ENCODE measurements at regions not wholly inside any gene's neighbourhood (a gene's known extent, or its start where the extent isn't known, plus 50 kb on each side); places are given as distances from the start of the nearest gene placed in this dataset.

DNA sequence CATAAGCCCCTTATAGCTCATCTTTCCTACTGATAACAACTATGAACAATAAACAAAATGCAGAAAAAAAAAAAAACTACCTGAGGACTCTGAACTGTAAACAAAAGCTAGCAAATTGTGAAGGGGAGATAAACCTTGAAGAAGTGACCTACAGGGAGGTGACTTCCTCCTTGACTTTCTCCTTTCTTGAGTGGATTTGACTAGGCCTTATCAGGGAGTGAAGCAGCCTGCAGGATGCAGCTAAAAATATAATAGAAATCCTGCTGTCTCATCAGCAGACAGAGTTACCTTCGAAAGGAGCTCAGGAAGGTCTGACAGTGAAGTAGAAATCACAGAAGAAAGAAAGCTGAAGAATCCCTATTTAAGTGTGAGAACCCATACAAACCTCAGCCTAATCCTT lies 322.0 kb upstream of the HTR1E start:
- H2AFZ ChIP-seq (ENCODE audit: low read length), result no peak overlapping the region
- intact Hi-C loops (cut with micrococcal nuclease; ENCODE audit: unreplicated experiment), result no loop called here

More for the DNA sequence above, 322.0 kb upstream of the HTR1E start:
- BruUV-seq (replicated peaks), result no TSS peak
- CTCF ChIA-PET (ENCODE audit: low intra/inter-chr PET ratio, low total read pairs), result no interaction called here
- H3K79me2 ChIP-seq (ENCODE audit: insufficient read depth, low read length), result no peaks in the 10 kb centered on the region
- ATAC-seq (no peak), FAIRE-seq (no peak), DNase-seq (ENCODE audit: low spot score) (no peak)
- TF ChIP-seq RARG (CRISPR knock-in tag; IDR thresholded peaks at IDR 0.05; ENCODE audit: low read depth) (no peak), ZBTB42 (CRISPR knock-in tag; IDR thresholded peaks at IDR 0.05) (no peak), SRSF4 (IDR thresholded peaks at IDR 0.05; ENCODE audit: low read depth, low read length, poor library complexity, severe bottlenecking) (no peak), ZSCAN30 (CRISPR knock-in tag; IDR thresholded peaks at IDR 0.05) (no peak), ZNF737 (CRISPR knock-in tag; IDR thresholded peaks at IDR 0.05; ENCODE audit: borderline replicate concordance) (no peak), ZBTB1 (CRISPR knock-in tag; IDR thresholded peaks at IDR 0.05; ENCODE audit: borderline replicate concordance) (no peak), MED1 (CRISPR knock-in tag; IDR thresholded peaks at IDR 0.05) (no peak), ZNF589 (CRISPR knock-in tag; conservative IDR thresholded peaks at IDR 0.05) (no peak), EED (CRISPR knock-in tag; IDR thresholded peaks at IDR 0.05) (no peak), RFX5 (IDR thresholded peaks at IDR 0.05; ENCODE audit: low read depth, low read length) (no peak), ZC3H4 (CRISPR knock-in tag; IDR thresholded peaks at IDR 0.05; ENCODE audit: borderline replicate concordance) (no peak), TSC22D2 (CRISPR knock-in tag; IDR thresholded peaks at IDR 0.05; ENCODE audit: borderline replicate concordance) (no peak), ZNF660 (CRISPR knock-in tag; IDR thresholded peaks at IDR 0.05; ENCODE audit: borderline replicate concordance, low read depth) (no peak), HOXA9 (CRISPR knock-in tag; IDR thresholded peaks at IDR 0.05; ENCODE audit: borderline replicate concordance) (no peak), SIN3B (IDR thresholded peaks at IDR 0.05; ENCODE audit: low read length) (no peak), HCFC1 (IDR thresholded peaks at IDR 0.05; ENCODE audit: low read depth, low read length) (no peak), FOSL1 (CRISPR knock-in tag; IDR thresholded peaks at IDR 0.05; ENCODE audit: borderline replicate concordance) (no peak)
- TF ChIP-seq, protein P1, sequence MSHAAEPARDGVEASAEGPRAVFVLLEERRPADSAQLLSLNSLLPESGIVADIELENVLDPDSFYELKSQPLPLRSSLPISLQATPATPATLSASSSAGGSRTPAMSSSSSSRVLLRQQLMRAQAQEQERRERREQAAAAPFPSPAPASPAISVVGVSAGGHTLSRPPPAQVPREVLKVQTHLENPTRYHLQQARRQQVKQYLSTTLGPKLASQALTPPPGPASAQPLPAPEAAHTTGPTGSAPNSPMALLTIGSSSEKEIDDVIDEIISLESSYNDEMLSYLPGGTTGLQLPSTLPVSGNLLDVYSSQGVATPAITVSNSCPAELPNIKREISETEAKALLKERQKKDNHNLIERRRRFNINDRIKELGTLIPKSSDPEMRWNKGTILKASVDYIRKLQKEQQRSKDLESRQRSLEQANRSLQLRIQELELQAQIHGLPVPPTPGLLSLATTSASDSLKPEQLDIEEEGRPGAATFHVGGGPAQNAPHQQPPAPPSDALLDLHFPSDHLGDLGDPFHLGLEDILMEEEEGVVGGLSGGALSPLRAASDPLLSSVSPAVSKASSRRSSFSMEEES (CRISPR knock-in tag; IDR thresholded peaks at IDR 0.05), result no peak
- TF ChIP-seq, protein P2, sequence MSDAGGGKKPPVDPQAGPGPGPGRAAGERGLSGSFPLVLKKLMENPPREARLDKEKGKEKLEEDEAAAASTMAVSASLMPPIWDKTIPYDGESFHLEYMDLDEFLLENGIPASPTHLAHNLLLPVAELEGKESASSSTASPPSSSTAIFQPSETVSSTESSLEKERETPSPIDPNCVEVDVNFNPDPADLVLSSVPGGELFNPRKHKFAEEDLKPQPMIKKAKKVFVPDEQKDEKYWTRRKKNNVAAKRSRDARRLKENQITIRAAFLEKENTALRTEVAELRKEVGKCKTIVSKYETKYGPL (CRISPR knock-in tag; IDR thresholded peaks at IDR 0.05), result no peak
- TF ChIP-seq, protein P3, sequence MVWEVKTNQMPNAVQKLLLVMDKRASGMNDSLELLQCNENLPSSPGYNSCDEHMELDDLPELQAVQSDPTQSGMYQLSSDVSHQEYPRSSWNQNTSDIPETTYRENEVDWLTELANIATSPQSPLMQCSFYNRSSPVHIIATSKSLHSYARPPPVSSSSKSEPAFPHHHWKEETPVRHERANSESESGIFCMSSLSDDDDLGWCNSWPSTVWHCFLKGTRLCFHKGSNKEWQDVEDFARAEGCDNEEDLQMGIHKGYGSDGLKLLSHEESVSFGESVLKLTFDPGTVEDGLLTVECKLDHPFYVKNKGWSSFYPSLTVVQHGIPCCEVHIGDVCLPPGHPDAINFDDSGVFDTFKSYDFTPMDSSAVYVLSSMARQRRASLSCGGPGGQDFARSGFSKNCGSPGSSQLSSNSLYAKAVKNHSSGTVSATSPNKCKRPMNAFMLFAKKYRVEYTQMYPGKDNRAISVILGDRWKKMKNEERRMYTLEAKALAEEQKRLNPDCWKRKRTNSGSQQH (CRISPR knock-in tag; IDR thresholded peaks at IDR 0.05; ENCODE audit: low read depth), result no peak
- no peaks in the 10 kb centered on the region for H4K20me1 ChIP-seq (ENCODE audit: insufficient read depth, low read length)
- POLR2A ChIA-PET, result no interaction called here
- H3K36me3 ChIP-seq (replicated peaks in 1 of 2; ENCODE audit: control insufficient read depth in 1 of 2, insufficient read depth in 2 of 2, low read length in 2 of 2), result no peaks in the 10 kb centered on the region
- no peak overlapping the region for H3K4me3 ChIP-seq (replicated peaks in 1 of 3; ENCODE audit: insufficient read depth in 1 of 3, low read depth in 2 of 3, low read length in 3 of 3)
- H3K27me3 ChIP-seq (ENCODE audit: control insufficient read depth in 1 of 2, insufficient read depth in 2 of 2, low read length in 2 of 2), result no peaks in the 10 kb centered on the region
- H3K27ac ChIP-seq (ENCODE audit: extremely low read length, insufficient read depth, low read length), result no peak overlapping the region
- no peak overlapping the region for H3K9ac ChIP-seq (ENCODE audit: insufficient read depth, low read depth, low read length)
- H3K4me2 ChIP-seq (ENCODE audit: low read depth, low read length), result no peak overlapping the region
- in situ Hi-C loops (cut with HindIII; ENCODE audit: extremely low pct_ligation_motif_present, low pct_unique_long_range_greater_than_20kb), result no loop called here
- H3K4me1 ChIP-seq (ENCODE audit: insufficient read depth, low read length), result no peaks in the 10 kb centered on the region
- 5% methylated on average over 1 of the region's 1 CpG for WGBS (ENCODE audit: low lambda C conversion rate)
- H3K9me3 ChIP-seq (ENCODE audit: low read length), result peaks cover 4% of the 10 kb centered on the region; the same call in 1 of the 2 replicates
